ENCODE measurements at regions not wholly inside any gene's neighbourhood (a gene's known extent, or its start where the extent isn't known, plus 50 kb on each side); places are given as distances from the start of the nearest gene placed in this dataset.

DNA sequence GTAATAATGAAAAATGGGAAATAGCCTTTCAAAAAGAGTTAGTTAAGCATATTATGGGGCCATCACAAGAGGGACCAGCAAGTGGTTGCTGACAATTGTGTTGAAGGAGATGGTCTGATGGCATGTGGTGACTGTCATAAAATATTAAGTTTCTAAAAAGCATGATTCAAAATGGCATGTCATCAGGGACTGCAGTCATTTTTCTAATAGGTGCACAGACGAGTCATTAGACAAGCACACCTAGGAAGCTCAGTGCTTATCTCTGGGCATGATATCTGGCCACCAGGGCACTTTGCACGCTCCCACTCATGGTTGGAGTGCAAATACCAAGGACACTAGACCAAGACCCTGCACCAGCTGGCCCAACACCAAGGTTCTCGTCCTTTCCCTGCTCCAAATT, 226.5 kb downstream of the ANKRD60 start:
- CTCF ChIA-PET, result no interaction called here
- no peak for TF ChIP-seq CTCF (IDR thresholded peaks at IDR 0.05; ENCODE audit: control extremely low read depth, extremely low read depth, low read depth, missing control alignments)
- no peak for DNase-seq (ENCODE audit: extremely low spot score)
- POLR2A ChIA-PET, result no interaction called here

DNA sequence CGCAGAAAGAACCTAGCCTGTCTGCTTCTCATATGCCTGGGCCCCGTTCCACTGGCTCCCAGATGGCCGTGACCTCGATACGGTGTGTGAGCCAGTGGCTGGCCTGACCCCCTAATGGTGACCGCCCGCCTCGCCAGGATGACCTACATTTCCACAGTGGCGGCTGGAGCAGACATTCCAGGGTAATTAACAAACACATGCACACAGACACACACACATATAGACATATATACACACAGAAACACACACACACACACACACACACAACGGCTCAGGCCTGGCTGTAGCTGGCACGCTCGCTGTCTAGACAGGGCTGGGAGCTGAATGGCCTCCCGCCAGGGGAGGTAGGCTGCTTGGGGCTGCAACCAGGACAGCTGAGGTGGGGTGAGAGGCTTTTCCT, 227.1 kb downstream of the ANKRD60 start:
- POLR2A ChIA-PET, result no interaction called here
- DNase-seq (ENCODE audit: extremely low spot score), result no peak
- no peak for TF ChIP-seq CTCF (IDR thresholded peaks at IDR 0.05; ENCODE audit: control extremely low read depth, extremely low read depth, low read depth, missing control alignments)
- CTCF ChIA-PET, result no interaction called here

- ChIA-PET POLR2A (no interaction called here), CTCF (no interaction called here)
- no peak for TF ChIP-seq CTCF (IDR thresholded peaks at IDR 0.05; ENCODE audit: control extremely low read depth, extremely low read depth, low read depth, missing control alignments)
- no peak for DNase-seq (ENCODE audit: extremely low spot score)
Observed at GRCh38 chr20:58000861-58001260, 227.6 kb downstream of the ANKRD60 start.

DNA sequence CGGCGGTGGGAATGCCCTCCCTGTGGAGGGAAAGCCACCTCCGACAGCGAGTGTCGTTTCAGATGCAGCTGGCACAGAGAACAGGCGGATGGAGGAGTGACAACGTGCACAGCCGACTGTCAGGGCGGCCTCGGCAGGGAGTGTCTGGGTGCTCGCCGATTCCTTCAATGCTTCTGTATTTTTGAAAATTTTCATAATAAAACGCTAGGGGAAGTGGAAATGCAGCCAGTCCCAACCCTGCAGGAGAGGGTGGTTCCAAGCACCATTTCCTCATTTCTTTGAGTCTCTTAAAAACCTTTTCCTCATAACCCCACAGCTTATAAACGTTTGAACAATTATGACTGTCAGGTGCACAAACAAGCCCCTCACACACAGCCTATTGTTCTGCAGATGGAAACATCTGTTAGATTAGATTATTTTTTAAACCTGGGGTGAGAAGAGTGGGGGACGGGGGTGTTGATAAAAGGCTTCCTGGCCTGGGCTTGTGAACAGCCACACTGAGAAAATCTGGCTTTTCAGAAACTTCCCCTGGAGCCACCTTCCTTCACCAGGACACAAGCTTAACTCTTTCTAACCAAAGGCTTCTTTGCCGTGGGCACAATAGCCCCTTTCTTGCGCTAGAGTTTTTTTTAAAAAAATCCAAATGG, 228.9 kb downstream of the ANKRD60 start:
- TF ChIP-seq CTCF (IDR thresholded peaks at IDR 0.05; ENCODE audit: control extremely low read depth, extremely low read depth, low read depth, missing control alignments), result no peak
- no peak for DNase-seq (ENCODE audit: extremely low spot score)

DNA sequence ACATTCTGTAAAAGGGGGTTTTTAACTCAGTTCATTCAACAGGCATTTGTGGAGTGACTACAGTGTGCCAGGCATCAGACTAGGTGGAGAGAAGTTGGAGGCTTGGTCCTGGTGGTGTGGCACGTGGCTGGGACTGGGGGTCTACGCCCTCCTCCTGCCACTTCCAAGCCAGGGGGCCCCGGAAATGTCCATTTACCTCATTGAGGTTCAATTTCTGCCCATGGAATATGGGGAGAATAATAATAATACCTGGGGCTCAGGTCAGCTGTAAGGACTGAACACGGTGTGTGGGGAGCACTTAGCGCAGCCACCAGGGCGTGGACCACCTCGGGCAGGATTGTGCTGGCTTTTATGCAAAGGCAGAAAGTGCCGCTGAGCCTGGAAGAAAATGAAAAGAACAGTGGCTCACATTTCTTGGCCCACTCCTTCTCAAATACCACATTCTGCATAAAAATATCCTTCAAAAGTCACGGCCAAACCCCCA, 229.4 kb downstream of the ANKRD60 start:
- ChIA-PET POLR2A (no interaction called here), CTCF (interaction anchor here (1.7 kb wide), 1 partner anchor 129 kb away, joined by 3 read pairs; no protein-coding TSS in a partner anchor)
- no peak for TF ChIP-seq CTCF (IDR thresholded peaks at IDR 0.05; ENCODE audit: control extremely low read depth, extremely low read depth, low read depth, missing control alignments)
- no peak for DNase-seq (ENCODE audit: extremely low spot score)

More for the DNA sequence above, 228.9 kb downstream of the ANKRD60 start:
- CTCF ChIA-PET, result no interaction called here
- POLR2A ChIA-PET, result no interaction called here

GRCh38 chr20:57998276-57998675, 230.2 kb downstream of the ANKRD60 start:
- no peak for DNase-seq (ENCODE audit: extremely low spot score)
- POLR2A ChIA-PET, result no interaction called here
- no peak for TF ChIP-seq CTCF (IDR thresholded peaks at IDR 0.05; ENCODE audit: control extremely low read depth, extremely low read depth, low read depth, missing control alignments)
- CTCF ChIA-PET, result interaction anchor here (1.7 kb wide), 1 partner anchor 128 kb away, joined by 3 read pairs; no protein-coding TSS in a partner anchor

Measured in GM10248 (cell line).